A673 (cell line): ENCODE measurements at regions not wholly inside any gene's neighbourhood (a gene's known extent, or its start where the extent isn't known, plus 50 kb on each side); places are given as distances from the start of the nearest gene placed in this dataset.

Experiments used
- EZH2 ChIP-seq: fragments of 200-600 bp; sonication (generic); IDR thresholded peaks from 2 replicates; pipeline ENCODE4 v1.6.1; 2017; ENCODE audit warnings: borderline replicate concordance, low read depth, mild to moderate bottlenecking, mixed read lengths, antibody characterized with exemption, low read length; ENCODE audit not compliant: poor library complexity, severe bottlenecking
- TF ChIP-seq, protein P1 (sequence below): fragments of 300-800, 200-600 bp; sonication (generic); conservative IDR thresholded peaks from 2 replicates; pipeline ENCODE4 v1.5.1; 2017; ENCODE audit warnings: low read depth, mild to moderate bottlenecking, antibody characterized with exemption, low read length, moderate library complexity, mixed read lengths

DNA sequence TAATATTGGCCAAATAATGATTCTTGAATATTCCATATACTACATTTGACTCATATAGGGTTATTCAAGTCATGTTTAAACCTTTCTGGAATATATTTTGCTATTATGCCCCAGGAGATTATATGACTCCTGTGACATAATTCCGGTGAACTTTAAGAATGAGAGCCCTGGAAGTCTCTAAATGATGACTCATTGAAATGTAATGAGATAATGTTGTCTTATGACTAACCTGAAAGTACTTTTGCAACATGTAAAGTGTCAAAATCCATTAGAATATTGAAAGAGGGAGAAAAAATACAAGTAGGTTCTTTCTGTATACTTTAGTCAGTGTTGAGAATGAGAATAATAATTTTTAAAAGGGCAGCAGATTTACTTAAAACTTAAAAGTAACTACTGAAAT lies 830.4 kb downstream of the MAT2B start:
- TF ChIP-seq, protein P1, sequence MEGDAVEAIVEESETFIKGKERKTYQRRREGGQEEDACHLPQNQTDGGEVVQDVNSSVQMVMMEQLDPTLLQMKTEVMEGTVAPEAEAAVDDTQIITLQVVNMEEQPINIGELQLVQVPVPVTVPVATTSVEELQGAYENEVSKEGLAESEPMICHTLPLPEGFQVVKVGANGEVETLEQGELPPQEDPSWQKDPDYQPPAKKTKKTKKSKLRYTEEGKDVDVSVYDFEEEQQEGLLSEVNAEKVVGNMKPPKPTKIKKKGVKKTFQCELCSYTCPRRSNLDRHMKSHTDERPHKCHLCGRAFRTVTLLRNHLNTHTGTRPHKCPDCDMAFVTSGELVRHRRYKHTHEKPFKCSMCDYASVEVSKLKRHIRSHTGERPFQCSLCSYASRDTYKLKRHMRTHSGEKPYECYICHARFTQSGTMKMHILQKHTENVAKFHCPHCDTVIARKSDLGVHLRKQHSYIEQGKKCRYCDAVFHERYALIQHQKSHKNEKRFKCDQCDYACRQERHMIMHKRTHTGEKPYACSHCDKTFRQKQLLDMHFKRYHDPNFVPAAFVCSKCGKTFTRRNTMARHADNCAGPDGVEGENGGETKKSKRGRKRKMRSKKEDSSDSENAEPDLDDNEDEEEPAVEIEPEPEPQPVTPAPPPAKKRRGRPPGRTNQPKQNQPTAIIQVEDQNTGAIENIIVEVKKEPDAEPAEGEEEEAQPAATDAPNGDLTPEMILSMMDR = no peak
- no peak for TF ChIP-seq EZH2
